Transverse colon (tissue), 4 donors: ENCODE measurements at regions not wholly inside any gene's neighbourhood (a gene's known extent, or its start where the extent isn't known, plus 50 kb on each side); places are given as distances from the start of the nearest gene placed in this dataset.

Experiments used
- DNase-seq: peaks from one replicate; pipeline ENCODE4 v3.0.0-alpha.2; 2019
- H3K27ac ChIP-seq, 4 donors: fragments of 200-600 bp; sonication (generic); 2 replicates each; pipeline ENCODE4 v1.5.1; 2016 to 2018; ENCODE audit warnings: inconsistent platforms in 4 of 4
- H3K27me3 ChIP-seq: fragments of 200-600 bp; sonication (generic); 2 replicates; pipeline ENCODE4 v1.5.1; 2017; ENCODE audit warnings: inconsistent platforms
- H3K36me3 ChIP-seq, 4 donors: fragments of 200-600 bp; sonication (generic); 2 replicates each; pipeline ENCODE4 v1.5.1; 2017 to 2019; ENCODE audit warnings: inconsistent platforms in 4 of 4
- H3K4me1 ChIP-seq, 4 donors: fragments of 200-600 bp; sonication (generic); 2 replicates each; pipeline ENCODE4 v1.5.1; 2017 to 2020; ENCODE audit warnings: inconsistent platforms in 4 of 4
- H3K4me3 ChIP-seq, 4 donors: fragments of 200-600 bp; sonication (generic); 1 replicate in 1 of 4; 2 replicates in 3 of 4; pipeline versions ENCODE4 v1.5.1 to v1.6.1; 2017 to 2019; ENCODE audit warnings: inconsistent platforms in 4 of 4
- H3K9me3 ChIP-seq, 2 donors: fragments of 200-600 bp; sonication (generic); 2 replicates each; pipeline ENCODE4 v1.5.1; 2017 to 2019; ENCODE audit warnings: inconsistent platforms in 2 of 2
- CTCF ChIP-seq, 5 experiments: fragments of 200-600 bp in 3 of 5; fragments of 450-650 bp in 2 of 5; sonication (generic) in 3 of 5; IDR thresholded peaks; 1 replicate in 2 of 5; 2 replicates in 3 of 5; pipeline ENCODE4 v1.5.1; 2016 to 2017; ENCODE audit warnings: antibody characterized with exemption in 5 of 5, inconsistent platforms in 3 of 5, mild to moderate bottlenecking in 2 of 5, moderate library complexity in 1 of 5
- EP300 ChIP-seq: sonication (generic); formaldehyde crosslinking; IDR thresholded peaks from one replicate; pipeline ENCODE4 v1.6.1; 2017; ENCODE audit warnings: antibody characterized with exemption, low read depth
- POLR2A ChIP-seq: fragments of 450-650 bp; IDR thresholded peaks from one replicate; pipeline ENCODE4 v1.6.1; 2016; ENCODE audit warnings: antibody characterized with exemption, mild to moderate bottlenecking, moderate library complexity
- POLR2AphosphoS5 ChIP-seq, 3 donors: sonication (generic); formaldehyde crosslinking; IDR thresholded peaks; one replicate each; pipeline ENCODE4 v1.6.1; 2016; ENCODE audit warnings: antibody characterized with exemption in 3 of 3
- WGBS, 2 donors: methylation state at CpG; one replicate each; pipeline ENCODE4 v1.1.5; 2018; ENCODE audit warnings: low coverage in 1 of 2; 5-methylcytosine and 5-hydroxymethylcytosine counted together
- in situ Hi-C, 4 donors: fragments of 200-750 bp; cut with MboI; loops; one replicate each; pipeline versions ENCODE4 v1.15.0 to v1.15.1; 2017; ENCODE audit warnings: low sequenced_read_pairs in 3 of 4, low pct_ligation_motif_present in 1 of 4, low pct_unique_long_range_greater_than_20kb in 1 of 4
- intact Hi-C: fragments of 100-400 bp; cut with DNase I; formaldehyde crosslinking; loops from one replicate; pipeline ENCODE4 v1.15.1; 2023; ENCODE audit warnings: low total_unique reads

GRCh38 chr2:195503208-195503607 is 153.8 kb upstream of the SLC39A10 start:
- H3K4me3 ChIP-seq, result no peak overlapping the region
- no peaks in the 10 kb centered on the region for H3K27me3 ChIP-seq
- intact Hi-C loops (no loop called here), in situ Hi-C loops (no loop called here)
- H3K36me3 ChIP-seq, result no peaks in the 10 kb centered on the region
- TF ChIP-seq POLR2A, result no peak
- no peak for TF ChIP-seq CTCF (IDR thresholded peaks at IDR 0.05)
- no peak for TF ChIP-seq POLR2AphosphoS5 (IDR thresholded peaks at IDR 0.05)
- no peak for TF ChIP-seq EP300
- H3K4me1 ChIP-seq, result peaks cover 0 to 13% (median 0%) of the 10 kb centered on the region in 4 donors
- WGBS, 2 donors, result 88 to 96% methylated on average over 4 to 6 of the region's 6 CpGs
- DNase-seq, result no peak
- H3K9me3 ChIP-seq, result peaks cover 0 to 9% of the 10 kb centered on the region in 2 donors
- H3K27ac ChIP-seq, result no peak overlapping the region

- DNase-seq, result no peak
- Histone ChIP-seq H3K27ac (no peak overlapping the region), H3K9me3 (peaks cover 0 to 2% of the 10 kb centered on the region in 2 donors), H3K27me3 (no peaks in the 10 kb centered on the region), H3K4me1 (peaks cover 0 to 16% (median 0%) of the 10 kb centered on the region in 4 donors), H3K36me3 (no peaks in the 10 kb centered on the region), H3K4me3 (no peak overlapping the region)
- WGBS, 2 donors, result 86 to 92% methylated on average over 7 of the region's 7 CpGs
- intact Hi-C loops (no loop called here), in situ Hi-C loops (no loop called here)
- TF ChIP-seq EP300 (no peak), CTCF (IDR thresholded peaks at IDR 0.05) (no peak), POLR2A (no peak), POLR2AphosphoS5 (IDR thresholded peaks at IDR 0.05) (no peak)
Measured at GRCh38 chr2:195501746-195502145, 155.3 kb upstream of the SLC39A10 start.

GRCh38 chr2:195500879-195501278 is 156.1 kb upstream of the SLC39A10 start:
- H3K4me1 ChIP-seq, result peaks cover 0 to 16% (median 0%) of the 10 kb centered on the region in 4 donors
- H3K27ac ChIP-seq, result no peak overlapping the region
- no peaks in the 10 kb centered on the region for H3K36me3 ChIP-seq
- WGBS, 2 donors, result 85 to 100% methylated on average over 1 to 2 of the region's 2 CpGs
- no peaks in the 10 kb centered on the region for H3K9me3 ChIP-seq
- no peak for DNase-seq
- in situ Hi-C loops, result no loop called here
- intact Hi-C loops, result no loop called here
- no peaks in the 10 kb centered on the region for H3K27me3 ChIP-seq
- TF ChIP-seq POLR2AphosphoS5 (IDR thresholded peaks at IDR 0.05), result no peak
- no peak for TF ChIP-seq POLR2A
- no peak for TF ChIP-seq CTCF (IDR thresholded peaks at IDR 0.05)
- no peak for TF ChIP-seq EP300
- no peak overlapping the region for H3K4me3 ChIP-seq

GRCh38 chr2:195498839-195499490 is 158.1 kb upstream of the SLC39A10 start:
- 77 to 94% methylated on average over 3 of the region's 3 CpGs for whole genome bisulfite sequencing, 2 donors
- Histone ChIP-seq H3K36me3 (no peaks in the 10 kb centered on the region), H3K27ac (no peak overlapping the region), H3K9me3 (no peaks in the 10 kb centered on the region), H3K27me3 (no peaks in the 10 kb centered on the region), H3K4me1 (peaks cover 0 to 16% (median 0%) of the 10 kb centered on the region in 4 donors), H3K4me3 (no peak overlapping the region)
- in situ Hi-C loops (loop anchor here in 1 of 4 donors (10.0 kb wide), 1 partner anchor 166 kb away; no protein-coding TSS in a partner anchor), intact Hi-C loops (no loop called here)
- TF ChIP-seq EP300 (no peak), POLR2AphosphoS5 (IDR thresholded peaks at IDR 0.05) (no peak), CTCF (IDR thresholded peaks at IDR 0.05) (no peak), POLR2A (no peak)
- DNase-seq, result no peak
